Esophagus muscularis mucosa (tissue), 4 donors: ENCODE measurements at regions not wholly inside any gene's neighbourhood (a gene's known extent, or its start where the extent isn't known, plus 50 kb on each side); places are given as distances from the start of the nearest gene placed in this dataset.

Experiments
- DNase-seq: peaks from one replicate; pipeline ENCODE4 v3.0.0-alpha.2; 2017; ENCODE audit errors: extremely low spot score
- H3K27ac ChIP-seq, 4 donors: fragments of 200-600 bp; sonication (generic); replicated peaks in 1 of 4; 1 replicate in 3 of 4; 2 replicates in 1 of 4; pipeline ENCODE4 v1.5.1; 2016 to 2019; ENCODE audit warnings: mild to moderate bottlenecking in 1 of 4
- H3K27me3 ChIP-seq, 4 donors: fragments of 200-600 bp; sonication (generic); one replicate each; pipeline versions ENCODE4 v1.5.1 to v1.6.0; 2016 to 2019
- H3K36me3 ChIP-seq, 4 donors: fragments of 200-600 bp; sonication (generic); one replicate each; pipeline ENCODE4 v1.5.1; 2016 to 2019
- H3K4me1 ChIP-seq, 4 donors: fragments of 200-600 bp; sonication (generic); one replicate each; pipeline ENCODE4 v1.5.1; 2016 to 2019
- H3K4me3 ChIP-seq, 4 donors: fragments of 200-600 bp; sonication (generic); 1 replicate in 2 of 4; 2 replicates in 2 of 4; pipeline ENCODE4 v1.5.1; 2016 to 2019; ENCODE audit warnings: mild to moderate bottlenecking in 4 of 4, moderate library complexity in 1 of 4
- H3K9me3 ChIP-seq, 4 donors: fragments of 200-600 bp; sonication (generic); 1 replicate in 3 of 4; 2 replicates in 1 of 4; pipeline ENCODE4 v1.5.1; 2016 to 2019
- EP300 ChIP-seq: sonication (generic); formaldehyde crosslinking; IDR thresholded peaks from one replicate; pipeline ENCODE4 v1.6.1; 2017; ENCODE audit warnings: antibody characterized with exemption
- POLR2A ChIP-seq: fragments of 450-650 bp; IDR thresholded peaks from one replicate; pipeline ENCODE4 v1.6.1; 2017; ENCODE audit warnings: antibody characterized with exemption, moderate library complexity, mild to moderate bottlenecking, low read depth
- POLR2AphosphoS5 ChIP-seq, 2 donors: sonication (generic); formaldehyde crosslinking; IDR thresholded peaks; one replicate each; pipeline ENCODE4 v1.6.1; 2017; ENCODE audit warnings: antibody characterized with exemption in 2 of 2
- WGBS: methylation state at CpG from one replicate; pipeline ENCODE4 v1.1.5; 2018; 5-methylcytosine and 5-hydroxymethylcytosine counted together
- intact Hi-C: fragments of 100-400 bp; cut with DNase I; formaldehyde crosslinking; loops from one replicate; pipeline ENCODE4 v1.15.1; 2023
- TF ChIP-seq, protein P1 (sequence below), 3 experiments: fragments of 200-600 bp in 2 of 3; fragments of 450-650 bp in 1 of 3; sonication (generic) in 2 of 3; IDR thresholded peaks; one replicate each; pipeline ENCODE4 v1.5.1; 2017 to 2019; ENCODE audit warnings: antibody characterized with exemption in 3 of 3, mild to moderate bottlenecking in 2 of 3, moderate library complexity in 1 of 3

- Histone ChIP-seq H3K4me1 (no peaks in the 10 kb centered on the region), H3K27me3 (no peaks in the 10 kb centered on the region), H3K4me3 (no peak overlapping the region), H3K9me3 (peaks cover 0 to 7% (median 0%) of the 10 kb centered on the region in 4 donors), H3K27ac (no peak overlapping the region), H3K36me3 (no peaks in the 10 kb centered on the region)
- TF ChIP-seq, protein P1, sequence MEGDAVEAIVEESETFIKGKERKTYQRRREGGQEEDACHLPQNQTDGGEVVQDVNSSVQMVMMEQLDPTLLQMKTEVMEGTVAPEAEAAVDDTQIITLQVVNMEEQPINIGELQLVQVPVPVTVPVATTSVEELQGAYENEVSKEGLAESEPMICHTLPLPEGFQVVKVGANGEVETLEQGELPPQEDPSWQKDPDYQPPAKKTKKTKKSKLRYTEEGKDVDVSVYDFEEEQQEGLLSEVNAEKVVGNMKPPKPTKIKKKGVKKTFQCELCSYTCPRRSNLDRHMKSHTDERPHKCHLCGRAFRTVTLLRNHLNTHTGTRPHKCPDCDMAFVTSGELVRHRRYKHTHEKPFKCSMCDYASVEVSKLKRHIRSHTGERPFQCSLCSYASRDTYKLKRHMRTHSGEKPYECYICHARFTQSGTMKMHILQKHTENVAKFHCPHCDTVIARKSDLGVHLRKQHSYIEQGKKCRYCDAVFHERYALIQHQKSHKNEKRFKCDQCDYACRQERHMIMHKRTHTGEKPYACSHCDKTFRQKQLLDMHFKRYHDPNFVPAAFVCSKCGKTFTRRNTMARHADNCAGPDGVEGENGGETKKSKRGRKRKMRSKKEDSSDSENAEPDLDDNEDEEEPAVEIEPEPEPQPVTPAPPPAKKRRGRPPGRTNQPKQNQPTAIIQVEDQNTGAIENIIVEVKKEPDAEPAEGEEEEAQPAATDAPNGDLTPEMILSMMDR (IDR thresholded peaks at IDR 0.05) = no peak
- TF ChIP-seq POLR2AphosphoS5 (IDR thresholded peaks at IDR 0.05) (no peak), EP300 (no peak), POLR2A (no peak)
- intact Hi-C loops = no loop called here
- 83% methylated on average over 3 of the region's 3 CpGs for WGBS
- no peak for DNase-seq
Observed at GRCh38 chr15:46354443-46354842, 719.6 kb downstream of the SQOR start.

DNA sequence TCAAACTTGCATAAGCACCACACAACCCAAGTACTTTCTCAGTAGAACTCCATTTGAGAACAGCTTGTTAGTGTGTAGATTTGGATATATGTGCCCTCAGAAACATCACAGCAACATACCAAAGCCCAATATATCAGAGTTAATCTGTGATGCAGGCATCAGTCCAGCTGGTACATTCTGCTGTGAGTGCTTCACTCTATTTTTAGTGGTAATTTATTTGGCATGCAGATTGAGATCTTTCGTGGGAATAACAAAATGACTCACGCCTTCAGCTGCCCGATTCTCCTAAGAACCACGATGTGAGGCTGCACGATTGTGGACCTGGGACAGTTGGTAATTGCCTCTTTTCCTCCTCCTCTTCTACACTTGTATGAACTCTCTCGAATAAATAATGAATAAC lies 730.7 kb downstream of the SQOR start:
- DNase-seq = no peak
- Histone ChIP-seq H3K9me3 (no peaks in the 10 kb centered on the region), H3K27ac (no peak overlapping the region), H3K27me3 (no peaks in the 10 kb centered on the region), H3K4me1 (no peaks in the 10 kb centered on the region), H3K4me3 (peak overlapping the region in 2 of 4 donors; percentile 8 to 9), H3K36me3 (no peaks in the 10 kb centered on the region)
- TF ChIP-seq, protein P1 (IDR thresholded peaks at IDR 0.05) = no peak
- TF ChIP-seq POLR2A = no peak
- TF ChIP-seq EP300 = no peak
- TF ChIP-seq POLR2AphosphoS5 (IDR thresholded peaks at IDR 0.05) = no peak
- intact Hi-C loops = no loop called here
- 46% methylated on average over 6 of the region's 6 CpGs for WGBS

- no peak overlapping the region for H3K4me3 ChIP-seq
Observed at GRCh38 chr15:46366360-46367007, 731.7 kb downstream of the SQOR start.

DNA sequence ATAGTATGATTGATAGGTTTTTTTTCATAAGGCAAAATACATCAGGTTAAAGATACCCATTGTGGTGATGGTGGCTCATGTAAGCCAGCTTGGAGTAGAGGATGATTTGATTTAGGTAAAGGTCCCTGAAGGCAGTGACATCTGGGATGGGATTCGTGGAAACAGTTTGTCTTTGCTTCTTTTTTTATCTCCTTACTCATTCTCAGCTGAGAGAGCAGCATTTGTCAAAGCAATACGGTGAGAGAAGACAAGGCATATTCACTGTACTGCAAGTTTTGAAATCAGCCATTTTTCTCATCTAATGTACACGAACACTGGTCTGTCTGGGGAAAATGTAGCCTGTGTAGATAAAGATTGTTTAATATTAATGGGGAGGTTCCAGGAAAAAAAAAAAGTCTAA lies 749.1 kb downstream of the SQOR start:
- no peaks in the 10 kb centered on the region for H3K9me3 ChIP-seq
- WGBS = 55% methylated on average over 3 of the region's 3 CpGs
- H3K36me3 ChIP-seq = no peaks in the 10 kb centered on the region
- H3K27ac ChIP-seq = no peak overlapping the region
- TF ChIP-seq POLR2AphosphoS5 (IDR thresholded peaks at IDR 0.05) (no peak), POLR2A (no peak), EP300 (no peak)
- TF ChIP-seq, protein P1 (IDR thresholded peaks at IDR 0.05) = no peak
- H3K4me1 ChIP-seq = no peaks in the 10 kb centered on the region
- no peaks in the 10 kb centered on the region for H3K27me3 ChIP-seq
- intact Hi-C loops = no loop called here
- no peak for DNase-seq
- H3K4me3 ChIP-seq = no peak overlapping the region

More at GRCh38 chr15:46366360-46367007, 731.7 kb downstream of the SQOR start:
- intact Hi-C loops = no loop called here
- Histone ChIP-seq H3K27me3 (no peaks in the 10 kb centered on the region), H3K27ac (no peak overlapping the region), H3K36me3 (no peaks in the 10 kb centered on the region), H3K9me3 (peaks cover 0 to 5% (median 0%) of the 10 kb centered on the region in 4 donors), H3K4me1 (no peaks in the 10 kb centered on the region)
- no peak for DNase-seq
- WGBS = 67% methylated on average over 2 of the region's 2 CpGs
- TF ChIP-seq, protein P1 (IDR thresholded peaks at IDR 0.05) = no peak
- TF ChIP-seq EP300 (no peak), POLR2AphosphoS5 (IDR thresholded peaks at IDR 0.05) (no peak), POLR2A (no peak)

- H3K9me3 ChIP-seq = peaks cover 0 to 15% (median 5%) of the 10 kb centered on the region in 4 donors
- TF ChIP-seq EP300 (no peak), POLR2A (no peak)
- no peaks in the 10 kb centered on the region for H3K27me3 ChIP-seq
- 85% methylated on average over 1 of the region's 1 CpG for WGBS
- H3K36me3 ChIP-seq = no peaks in the 10 kb centered on the region
- no peak overlapping the region for H3K27ac ChIP-seq
- H3K4me1 ChIP-seq = no peaks in the 10 kb centered on the region
- H3K4me3 ChIP-seq = no peak overlapping the region
- intact Hi-C loops = no loop called here
- no peak for DNase-seq
Observed at GRCh38 chr15:46386356-46386755, 751.5 kb downstream of the SQOR start.
